ENCODE measurements at regions not wholly inside any gene's neighbourhood (a gene's known extent, or its start where the extent isn't known, plus 50 kb on each side); places are given as distances from the start of the nearest gene placed in this dataset.
"Not testable (repeated sequence)": the region's sequence is repeated elsewhere in the genome, so short reads cannot be mapped to it uniquely, and the experiment has no call there.

DNA sequence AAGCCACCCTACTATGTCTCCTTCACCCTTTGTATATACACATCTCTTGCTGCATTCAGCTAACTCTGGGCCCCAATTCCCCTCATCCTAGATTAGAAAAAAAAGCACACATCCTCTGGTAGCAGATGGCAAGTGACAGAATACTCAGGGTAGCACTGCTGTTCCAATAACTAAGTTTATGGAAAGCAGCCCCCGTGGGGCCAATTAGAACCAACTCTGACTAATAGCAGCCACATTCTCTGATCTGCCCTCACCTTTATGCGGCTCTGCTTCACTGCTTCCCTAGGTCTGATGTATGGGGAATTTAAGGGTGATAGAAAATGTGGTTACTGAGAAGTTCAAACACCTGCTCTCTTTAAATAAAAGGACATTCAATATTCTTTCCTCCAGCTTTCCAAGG, 74.9 kb upstream of the SETMAR start:
- no peak for DNase-seq

DNA sequence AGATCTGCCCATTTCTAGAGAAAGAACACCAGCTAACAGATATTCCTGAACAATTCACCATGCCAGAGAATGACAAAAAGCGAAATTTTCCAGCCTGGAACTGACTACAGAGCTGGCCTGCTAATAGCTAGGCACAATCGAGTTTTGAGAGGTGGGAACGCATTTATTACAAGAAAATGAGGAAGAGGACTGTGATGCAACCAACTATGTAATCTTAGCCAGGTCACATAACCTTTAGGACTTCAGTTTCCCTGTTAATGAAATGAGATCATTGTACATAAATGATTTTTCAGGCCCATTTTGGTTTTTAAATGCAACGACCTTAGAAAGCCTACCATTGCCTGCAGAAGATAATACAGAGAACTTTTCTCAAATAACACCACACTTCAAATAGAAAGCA, 72.1 kb upstream of the SETMAR start:
- DNase-seq, result no peak

DNA sequence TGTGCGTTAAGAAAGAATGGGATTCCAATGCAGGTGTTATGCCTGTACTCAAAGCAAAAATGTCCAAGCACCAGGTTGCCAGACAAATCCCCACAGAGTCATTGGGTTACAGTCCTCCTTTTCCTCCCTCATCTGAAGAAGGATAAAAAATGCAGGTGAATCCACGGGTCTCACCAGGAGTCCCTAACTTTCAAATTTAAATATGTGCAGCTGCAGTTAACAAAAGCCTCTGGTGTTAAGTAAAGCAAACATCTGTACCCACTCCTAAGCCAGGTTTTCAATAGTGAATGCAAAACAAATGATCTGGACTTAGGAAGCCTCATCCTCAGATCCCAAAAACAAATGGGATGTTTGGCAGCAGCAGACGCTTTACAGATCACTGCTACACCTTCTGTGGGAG, 70.4 kb upstream of the SETMAR start:
- no peak for DNase-seq

DNA sequence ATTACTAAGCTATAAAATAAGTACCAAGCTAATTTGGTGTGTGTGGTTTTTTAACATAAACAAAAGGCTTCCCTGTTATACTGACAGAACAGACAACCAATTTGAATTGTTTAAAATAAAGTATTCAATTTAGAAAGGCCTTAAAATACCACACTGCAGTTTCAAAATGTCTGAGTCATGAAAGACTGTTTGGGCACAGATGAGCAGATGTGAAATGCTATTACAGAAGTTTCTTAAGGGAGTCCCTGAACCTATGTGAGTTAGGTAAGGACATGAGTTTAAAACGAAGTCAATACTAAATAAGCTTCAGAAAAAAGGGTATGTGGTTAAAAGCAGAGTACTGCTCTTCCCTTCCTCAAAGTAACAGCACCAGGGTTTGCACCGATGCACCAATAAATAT, 69.7 kb upstream of the SETMAR start:
- DNase-seq, result no peak

DNA sequence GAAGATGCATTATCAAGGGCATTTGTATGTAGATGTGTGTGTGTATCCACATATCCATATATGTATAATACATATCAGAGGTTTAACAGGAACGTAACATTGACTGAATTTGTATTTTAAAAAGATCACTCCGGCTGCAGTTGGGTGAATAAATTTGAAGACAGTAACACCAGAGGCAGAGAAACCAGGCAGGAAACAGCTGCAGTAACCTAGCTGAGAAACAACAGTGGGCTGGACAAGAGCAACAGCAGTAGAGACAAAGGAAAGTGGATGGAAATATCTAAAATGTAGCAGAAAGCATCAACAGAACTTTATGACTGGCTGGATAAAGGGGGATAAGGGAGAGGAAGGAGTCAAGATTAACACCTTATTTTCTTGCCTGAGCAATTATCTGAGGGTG, 68.3 kb upstream of the SETMAR start:
- DNase-seq, result no peak

DNA sequence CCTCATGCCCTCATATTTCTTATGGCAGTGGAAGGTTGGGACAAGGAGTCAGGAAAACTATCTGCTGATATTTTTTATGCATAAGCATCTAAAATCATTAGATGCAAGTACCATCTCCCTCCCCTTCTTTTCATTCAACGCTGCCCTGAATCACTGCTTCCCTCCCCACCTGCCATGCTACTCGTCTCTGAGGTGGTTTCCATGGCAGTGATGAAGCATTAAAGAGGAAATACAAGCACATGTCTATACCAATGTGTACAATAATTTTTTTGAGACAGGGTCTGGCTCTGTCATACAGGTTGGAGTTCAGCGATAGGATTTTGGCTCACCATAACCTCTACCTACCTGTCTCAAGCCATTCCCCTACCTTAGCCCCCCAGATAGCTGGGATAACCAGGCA, 67.5 kb upstream of the SETMAR start:
- no peak for DNase-seq

DNA sequence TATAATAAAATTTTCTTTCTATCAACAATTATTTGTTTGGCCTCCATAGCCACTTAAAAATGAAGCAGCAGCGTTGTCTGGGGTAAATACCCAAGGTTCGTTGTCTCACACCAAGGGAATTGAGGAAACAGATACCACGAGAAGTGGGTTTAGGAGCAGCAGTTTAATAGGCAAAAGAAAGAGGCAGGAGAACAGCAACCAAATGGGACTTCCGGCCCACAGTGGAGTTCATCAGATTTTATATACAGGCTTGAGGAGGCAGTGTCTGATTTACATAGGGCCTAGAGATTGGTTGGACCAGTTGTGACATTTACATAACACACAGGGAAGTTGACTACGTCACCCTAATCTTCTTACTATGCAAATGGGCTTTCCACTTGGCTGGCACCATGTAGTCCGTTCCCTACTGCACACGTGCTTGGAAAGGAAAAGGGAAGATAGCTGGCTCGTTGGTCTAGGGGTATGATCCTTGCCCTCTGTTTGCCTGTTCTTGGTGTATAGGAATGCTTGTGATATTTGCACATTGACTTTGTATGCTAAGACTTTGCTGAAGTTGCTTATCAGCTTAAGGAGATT, 61.5 kb upstream of the SETMAR start:
- no peak for DNase-seq

DNA sequence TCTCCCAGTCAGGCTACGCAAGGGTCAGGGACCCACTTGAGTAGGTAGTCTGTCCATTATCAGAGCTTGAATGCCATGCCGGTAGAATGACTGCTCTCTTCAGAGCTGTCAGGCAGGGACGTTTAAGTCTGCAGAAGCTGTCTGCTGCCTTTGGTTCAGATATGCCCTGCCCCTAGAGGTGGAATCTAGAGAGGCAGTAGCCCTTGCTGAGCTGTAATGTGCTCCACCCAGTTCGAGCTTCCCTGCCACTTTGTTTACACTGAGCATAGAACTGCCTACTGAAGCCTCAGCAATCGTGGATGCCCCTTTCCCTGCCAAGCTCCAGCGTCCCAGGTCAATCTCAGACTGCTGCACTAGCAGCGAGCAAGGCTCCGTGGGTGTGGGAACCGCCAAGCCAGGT, 57.5 kb upstream of the SETMAR start:
- DNase-seq, result no peak

DNA sequence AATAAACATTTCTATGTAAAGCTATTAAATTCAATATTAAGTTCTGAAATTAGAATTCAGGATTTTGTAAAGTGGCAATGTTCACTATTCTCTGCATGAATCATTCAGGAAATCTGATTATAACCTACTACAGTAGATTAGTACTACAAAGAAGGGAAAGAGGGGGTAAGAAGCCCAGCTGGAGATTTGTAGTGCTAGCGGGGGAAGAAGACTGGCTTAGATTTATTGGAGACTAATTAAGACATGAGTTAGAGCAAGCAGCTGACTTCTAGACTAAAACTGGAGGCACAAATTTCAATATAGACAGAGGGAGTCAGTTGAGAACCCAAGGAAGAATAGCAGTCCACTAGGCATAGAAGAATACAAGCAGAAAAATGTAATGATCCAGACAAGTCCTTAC, 55.8 kb upstream of the SETMAR start:
- DNase-seq, result no peak

DNA sequence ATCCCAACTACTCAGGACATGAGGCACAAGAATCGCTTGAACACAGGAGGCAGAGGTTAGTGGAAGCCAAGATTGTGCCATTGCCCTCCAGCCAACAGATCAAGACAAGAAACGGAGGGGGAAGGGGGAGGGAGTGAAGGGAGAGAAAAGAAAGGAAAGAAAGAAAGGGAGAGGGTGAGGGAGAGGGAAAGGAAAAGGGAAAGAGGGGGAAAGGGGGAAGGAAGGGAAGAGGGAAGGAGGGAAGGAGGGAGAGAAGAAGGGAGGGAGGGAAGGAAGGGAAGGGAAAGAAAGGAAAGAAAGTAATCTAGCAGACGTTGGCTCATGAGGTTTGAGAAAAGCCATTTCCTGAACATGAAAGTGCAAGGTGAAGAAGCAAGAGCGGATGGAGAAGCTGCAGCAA, 53.1 kb upstream of the SETMAR start:
- no peak for DNase-seq

DNA sequence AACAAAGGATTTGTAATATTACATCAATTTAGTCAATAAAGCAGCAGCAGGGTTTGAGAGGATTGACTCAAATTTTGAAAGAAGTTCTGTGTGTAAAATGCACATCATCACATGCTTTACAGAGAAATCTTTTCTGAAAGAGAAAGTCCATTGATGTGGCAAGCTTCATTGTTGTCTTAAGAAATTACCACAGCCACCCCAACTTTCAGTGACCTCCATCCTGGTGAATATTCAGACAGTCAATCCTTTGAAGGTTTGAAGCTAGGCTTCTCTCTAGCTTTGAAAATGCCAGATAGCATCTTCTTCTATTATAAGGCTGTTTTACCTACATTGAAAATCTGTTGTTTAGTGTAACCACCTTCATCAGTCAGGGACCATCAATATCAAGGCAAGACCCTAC, 51.8 kb upstream of the SETMAR start:
- DNase-seq, result no peak

DNA sequence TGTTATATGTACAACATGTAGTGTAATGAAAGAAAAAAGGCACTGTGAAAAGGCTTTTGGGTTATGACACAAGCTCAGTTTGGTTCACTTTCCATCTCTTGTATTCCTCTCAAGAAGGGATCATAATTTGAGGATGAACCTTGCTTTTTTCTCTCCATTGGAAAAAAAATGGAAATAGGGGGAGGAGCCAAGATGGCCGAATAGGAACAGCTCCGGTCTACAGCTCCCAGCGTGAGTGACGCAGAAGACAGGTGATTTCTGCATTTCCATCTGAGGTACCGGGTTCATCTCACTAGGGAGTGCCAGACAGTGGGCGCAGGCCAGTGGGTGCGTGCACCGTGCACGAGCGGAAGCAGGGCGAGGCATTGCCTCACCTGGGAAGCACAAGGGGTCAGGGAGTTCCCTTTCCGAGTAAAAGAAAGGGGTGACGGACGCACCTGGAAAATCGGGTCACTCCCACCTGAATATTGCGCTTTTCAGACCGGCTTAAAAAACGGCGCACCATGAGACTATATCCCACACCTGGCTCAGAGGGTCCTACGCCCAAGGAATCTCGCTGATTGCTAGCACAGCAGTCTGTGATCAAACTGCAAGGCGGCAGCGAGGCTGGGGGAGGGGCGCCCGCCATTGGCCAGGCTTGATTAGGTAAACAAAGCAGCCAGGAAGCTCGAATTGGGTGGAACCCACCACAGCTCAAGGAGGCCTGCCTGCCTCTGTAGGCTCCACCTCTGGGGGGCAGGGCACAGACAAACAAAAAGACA, 49.9 kb upstream of the SETMAR start:
- not testable (repeated sequence) for DNase-seq
